Transverse colon (tissue), 4 donors: ENCODE measurements at regions not wholly inside any gene's neighbourhood (a gene's known extent, or its start where the extent isn't known, plus 50 kb on each side); places are given as distances from the start of the nearest gene placed in this dataset.

Experiments
- CTCF ChIP-seq, 5 experiments: fragments of 200-600 bp in 3 of 5; fragments of 450-650 bp in 2 of 5; sonication (generic) in 3 of 5; IDR thresholded peaks; 1 replicate in 2 of 5; 2 replicates in 3 of 5; pipeline ENCODE4 v1.5.1; 2016 to 2017; ENCODE audit warnings: antibody characterized with exemption in 5 of 5, inconsistent platforms in 3 of 5, mild to moderate bottlenecking in 2 of 5, moderate library complexity in 1 of 5
- EP300 ChIP-seq: sonication (generic); formaldehyde crosslinking; IDR thresholded peaks from one replicate; pipeline ENCODE4 v1.6.1; 2017; ENCODE audit warnings: antibody characterized with exemption, low read depth
- POLR2A ChIP-seq: fragments of 450-650 bp; IDR thresholded peaks from one replicate; pipeline ENCODE4 v1.6.1; 2016; ENCODE audit warnings: antibody characterized with exemption, mild to moderate bottlenecking, moderate library complexity
- POLR2AphosphoS5 ChIP-seq, 3 donors: sonication (generic); formaldehyde crosslinking; IDR thresholded peaks; one replicate each; pipeline ENCODE4 v1.6.1; 2016; ENCODE audit warnings: antibody characterized with exemption in 3 of 3

DNA sequence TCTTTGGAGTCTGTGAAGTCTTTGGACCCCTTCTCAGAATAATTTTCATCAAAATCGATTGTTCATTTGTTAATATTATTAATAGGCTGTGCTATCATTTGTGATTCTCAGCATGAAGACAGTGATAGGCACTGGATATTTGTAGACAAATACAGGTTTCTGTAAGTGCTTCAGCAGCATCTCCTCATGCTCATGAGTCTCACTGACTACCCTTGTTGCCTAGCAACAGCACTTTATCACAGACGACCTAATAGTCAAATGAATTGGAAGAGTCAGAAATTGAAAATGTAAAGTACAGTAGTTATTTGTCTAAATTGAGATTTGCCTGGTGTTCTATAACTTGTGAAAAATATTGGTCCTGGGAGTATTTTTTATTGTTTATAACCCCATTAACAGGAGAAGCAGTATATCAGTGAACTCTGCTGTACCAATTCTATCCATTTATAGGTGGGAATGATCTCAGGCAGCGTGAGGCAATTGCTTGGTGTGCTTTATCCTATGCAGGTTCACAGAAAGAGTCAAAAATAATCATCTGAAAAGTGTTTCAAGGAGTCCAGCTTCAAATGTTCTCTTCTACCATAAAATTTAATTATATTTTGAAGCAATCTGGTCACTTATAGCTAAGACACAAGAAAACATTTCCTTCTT is 684.6 kb downstream of the RFPL4B start:
- no peak for TF ChIP-seq CTCF (IDR thresholded peaks at IDR 0.05)
- no peak for TF ChIP-seq POLR2A
- TF ChIP-seq POLR2AphosphoS5 (IDR thresholded peaks at IDR 0.05) = no peak
- TF ChIP-seq EP300 = no peak
